CD4-positive, CD25-positive, alpha-beta regulatory T cell (primary cell): ENCODE measurements at regions not wholly inside any gene's neighbourhood (a gene's known extent, or its start where the extent isn't known, plus 50 kb on each side); places are given as distances from the start of the nearest gene placed in this dataset.

ENCODE experiments used
- ATAC-seq, 2 donors: fragments of 150-1000 bp; cut with Tn5 transposase; one replicate each; pipeline ENCODE4 v1.10.0; 2021; ENCODE audit warnings: low read depth in 2 of 2, moderate number of reproducible peaks in 2 of 2, moderate library complexity in 1 of 2
- DNase-seq, 3 donors: peaks; one replicate each; pipeline versions ENCODE4 v3.0.0 to v3.0.0-alpha.2; 2012 to 2022; ENCODE audit warnings: mixed read lengths in 1 of 3
- H3K27ac ChIP-seq: one replicate; pipeline ENCODE4 v1.7.0; 2013; ENCODE audit warnings: mild to moderate bottlenecking, low read length; ENCODE audit not compliant: insufficient read depth, poor library complexity, severe bottlenecking
- H3K27me3 ChIP-seq: one replicate; pipeline ENCODE4 v1.7.0; 2013; ENCODE audit warnings: low read length; ENCODE audit not compliant: control insufficient read depth, insufficient read depth
- H3K36me3 ChIP-seq: one replicate; pipeline ENCODE4 v1.7.0; 2013; ENCODE audit warnings: mild to moderate bottlenecking, low read length, moderate library complexity; ENCODE audit not compliant: control insufficient read depth, insufficient read depth
- H3K4me1 ChIP-seq: 2 replicates; pipeline ENCODE4 v1.7.0; 2013; ENCODE audit warnings: mild to moderate bottlenecking, low read length; ENCODE audit not compliant: insufficient read depth, control insufficient read depth, poor library complexity, severe bottlenecking
- H3K4me3 ChIP-seq: one replicate; pipeline ENCODE4 v1.7.0; 2013; ENCODE audit warnings: low read depth, mild to moderate bottlenecking, low read length, moderate library complexity
- H3K9me3 ChIP-seq, 2 experiments: 1 replicate in 1 of 2; 2 replicates in 1 of 2; pipeline ENCODE4 v1.7.0; 2013; ENCODE audit warnings: low read length in 2 of 2, mild to moderate bottlenecking in 1 of 2, moderate library complexity in 1 of 2; ENCODE audit not compliant: control insufficient read depth in 2 of 2
- H3K27ac Mint-ChIP-seq, 3 donors: one replicate each; pipeline ENCODE4 v1.8.0; 2020 to 2022; ENCODE audit warnings: mild to moderate bottlenecking in 3 of 3, mixed read lengths in 3 of 3, moderate library complexity in 2 of 3
- H3K27me3 Mint-ChIP-seq: one replicate; pipeline ENCODE4 v1.8.0; 2022; ENCODE audit warnings: mild to moderate bottlenecking, mixed read lengths
- H3K36me3 Mint-ChIP-seq: one replicate; pipeline ENCODE4 v1.8.0; 2020; ENCODE audit warnings: mixed read lengths
- H3K4me1 Mint-ChIP-seq, 4 donors: one replicate each; pipeline ENCODE4 v1.8.0; 2020 to 2022; ENCODE audit warnings: mixed read lengths in 4 of 4, mild to moderate bottlenecking in 1 of 4
- H3K4me3 Mint-ChIP-seq, 4 donors: one replicate each; pipeline ENCODE4 v1.8.0; 2020 to 2022; ENCODE audit warnings: mild to moderate bottlenecking in 4 of 4, mixed read lengths in 4 of 4, moderate library complexity in 3 of 4
- H3K9me3 Mint-ChIP-seq, 7 donors: one replicate each; pipeline ENCODE4 v1.8.0; 2020 to 2022; ENCODE audit warnings: mixed read lengths in 7 of 7, mild to moderate bottlenecking in 3 of 7, moderate library complexity in 2 of 7

- no peaks in the 10 kb centered on the region for H3K27me3 Mint-ChIP-seq
- Histone ChIP-seq H3K9me3 (no peaks in the 10 kb centered on the region), H3K4me3 (no peak overlapping the region), H3K36me3 (no peaks in the 10 kb centered on the region), H3K4me1 (no peaks in the 10 kb centered on the region), H3K27ac (no peak overlapping the region), H3K27me3 (no peaks in the 10 kb centered on the region)
- H3K36me3 Mint-ChIP-seq, result no peaks in the 10 kb centered on the region
- no peak overlapping the region for H3K4me3 Mint-ChIP-seq
- no peaks in the 10 kb centered on the region for H3K4me1 Mint-ChIP-seq
- ATAC-seq (no peak), DNase-seq (no peak)
- no peak overlapping the region for H3K27ac Mint-ChIP-seq
- H3K9me3 Mint-ChIP-seq, result peaks cover 0 to 6% (median 3%) of the 10 kb centered on the region in 7 donors
These were observed 278.7 kb downstream of the FIGN start for GRCh38 chr2:163456953-163457743.

GRCh38 chr2:163455815-163456214 lies 280.0 kb downstream of the FIGN start:
- Mint-ChIP-seq H3K4me1 (no peaks in the 10 kb centered on the region), H3K9me3 (peaks cover 0 to 6% (median 3%) of the 10 kb centered on the region in 7 donors), H3K27ac (no peak overlapping the region), H3K4me3 (no peak overlapping the region), H3K27me3 (no peaks in the 10 kb centered on the region), H3K36me3 (no peaks in the 10 kb centered on the region)
- Histone ChIP-seq H3K9me3 (no peaks in the 10 kb centered on the region), H3K4me3 (no peak overlapping the region), H3K27ac (no peak overlapping the region), H3K27me3 (no peaks in the 10 kb centered on the region), H3K36me3 (no peaks in the 10 kb centered on the region), H3K4me1 (no peaks in the 10 kb centered on the region)
- ATAC-seq (no peak), DNase-seq (no peak)

- H3K27ac ChIP-seq, result no peak overlapping the region
- H3K4me1 Mint-ChIP-seq, result no peaks in the 10 kb centered on the region
- H3K27ac Mint-ChIP-seq, result no peak overlapping the region
- H3K27me3 ChIP-seq, result no peaks in the 10 kb centered on the region
- H3K9me3 ChIP-seq, result no peaks in the 10 kb centered on the region
- no peak for DNase-seq
- H3K27me3 Mint-ChIP-seq, result no peaks in the 10 kb centered on the region
- ATAC-seq, result no peak
- H3K4me3 ChIP-seq, result no peak overlapping the region
- no peaks in the 10 kb centered on the region for H3K4me1 ChIP-seq
- no peaks in the 10 kb centered on the region for H3K36me3 Mint-ChIP-seq
- H3K9me3 Mint-ChIP-seq, result peaks cover 0 to 11% (median 5%) of the 10 kb centered on the region in 7 donors
- H3K36me3 ChIP-seq, result no peaks in the 10 kb centered on the region
- H3K4me3 Mint-ChIP-seq, result no peak overlapping the region
These were observed 281.9 kb downstream of the FIGN start for GRCh38 chr2:163453920-163454319.

GRCh38 chr2:163441603-163442002 lies 294.2 kb downstream of the FIGN start:
- H3K9me3 Mint-ChIP-seq, result peaks cover 0 to 15% (median 3%) of the 10 kb centered on the region in 7 donors
- H3K27ac Mint-ChIP-seq, result no peak overlapping the region
- peaks cover 0 to 3% of the 10 kb centered on the region in 2 experiments for H3K9me3 ChIP-seq
- no peaks in the 10 kb centered on the region for H3K4me1 ChIP-seq
- no peak for DNase-seq
- no peak overlapping the region for H3K27ac ChIP-seq
- no peak for ATAC-seq
- H3K4me3 ChIP-seq, result no peak overlapping the region
- H3K36me3 Mint-ChIP-seq, result no peaks in the 10 kb centered on the region
- H3K4me3 Mint-ChIP-seq, result no peak overlapping the region
- no peaks in the 10 kb centered on the region for H3K36me3 ChIP-seq
- H3K27me3 Mint-ChIP-seq, result no peaks in the 10 kb centered on the region
- no peaks in the 10 kb centered on the region for H3K27me3 ChIP-seq
- no peaks in the 10 kb centered on the region for H3K4me1 Mint-ChIP-seq

- Mint-ChIP-seq H3K9me3 (peaks cover 0 to 17% (median 3%) of the 10 kb centered on the region in 7 donors), H3K36me3 (no peaks in the 10 kb centered on the region)
These were observed 298.8 kb downstream of the FIGN start for GRCh38 chr2:163436963-163437362.

GRCh38 chr2:163428187-163428586 lies 307.6 kb downstream of the FIGN start:
- Mint-ChIP-seq H3K4me1 (no peaks in the 10 kb centered on the region), H3K4me3 (no peak overlapping the region), H3K36me3 (no peaks in the 10 kb centered on the region), H3K27ac (no peak overlapping the region), H3K9me3 (peaks cover 0 to 24% (median 9%) of the 10 kb centered on the region in 7 donors), H3K27me3 (no peaks in the 10 kb centered on the region)
- Histone ChIP-seq H3K9me3 (no peaks in the 10 kb centered on the region), H3K4me1 (no peaks in the 10 kb centered on the region), H3K27me3 (no peaks in the 10 kb centered on the region), H3K36me3 (no peaks in the 10 kb centered on the region), H3K4me3 (no peak overlapping the region), H3K27ac (no peak overlapping the region)
- DNase-seq (no peak), ATAC-seq (no peak)

More at GRCh38 chr2:163436963-163437362, 298.8 kb downstream of the FIGN start:
- Mint-ChIP-seq H3K4me1 (no peaks in the 10 kb centered on the region), H3K4me3 (no peak overlapping the region), H3K27ac (no peak overlapping the region), H3K27me3 (no peaks in the 10 kb centered on the region)
- Histone ChIP-seq H3K27me3 (no peaks in the 10 kb centered on the region), H3K4me3 (no peak overlapping the region), H3K27ac (no peak overlapping the region), H3K4me1 (no peaks in the 10 kb centered on the region), H3K36me3 (no peaks in the 10 kb centered on the region), H3K9me3 (no peaks in the 10 kb centered on the region)
- no peak for DNase-seq
- ATAC-seq, result no peak

- Histone ChIP-seq H3K4me3 (no peak overlapping the region), H3K36me3 (no peaks in the 10 kb centered on the region), H3K27me3 (no peaks in the 10 kb centered on the region), H3K9me3 (no peaks in the 10 kb centered on the region), H3K4me1 (no peaks in the 10 kb centered on the region), H3K27ac (no peak overlapping the region)
- ATAC-seq, result no peak
- H3K27me3 Mint-ChIP-seq, result no peaks in the 10 kb centered on the region
- H3K4me3 Mint-ChIP-seq, result no peak overlapping the region
- H3K9me3 Mint-ChIP-seq, result peaks cover 4 to 23% (median 9%) of the 10 kb centered on the region in 7 donors
- no peak overlapping the region for H3K27ac Mint-ChIP-seq
- no peak for DNase-seq
- no peaks in the 10 kb centered on the region for H3K4me1 Mint-ChIP-seq
- H3K36me3 Mint-ChIP-seq, result no peaks in the 10 kb centered on the region
These were observed 315.2 kb downstream of the FIGN start for GRCh38 chr2:163420604-163421003.
